Upper lobe of right lung (tissue), 1 donor: ENCODE measurements at regions not wholly inside any gene's neighbourhood (a gene's known extent, or its start where the extent isn't known, plus 50 kb on each side); places are given as distances from the start of the nearest gene placed in this dataset.

Source experiments
- ATAC-seq: fragments of 200-7000 bp; cut with Tn5 transposase; one replicate; pipeline ENCODE4 v1.9.1; 2020; ENCODE audit warnings: mild to moderate bottlenecking, moderate library complexity
- DNase-seq: peaks from one replicate; pipeline ENCODE4 v3.0.0-alpha.2; 2020
- H3K27ac ChIP-seq: fragments of 200-600 bp; one replicate; pipeline ENCODE4 v1.8.0; 2022
- H3K27me3 ChIP-seq: fragments of 200-600 bp; one replicate; pipeline ENCODE4 v1.8.0; 2022; ENCODE audit warnings: mild to moderate bottlenecking
- H3K36me3 ChIP-seq: fragments of 200-600 bp; one replicate; pipeline ENCODE4 v1.8.0; 2022
- H3K4me1 ChIP-seq: fragments of 200-600 bp; one replicate; pipeline ENCODE4 v1.8.0; 2022
- H3K4me3 ChIP-seq: fragments of 200-600 bp; one replicate; pipeline ENCODE4 v1.8.0; 2022; ENCODE audit warnings: mild to moderate bottlenecking
- H3K9me3 ChIP-seq: fragments of 200-600 bp; one replicate; pipeline ENCODE4 v1.8.0; 2022
- intact Hi-C: fragments of 100-400 bp; cut with DNase I; formaldehyde crosslinking; loops from one replicate; pipeline ENCODE4 v1.11.0; 2022
- TF ChIP-seq, protein P1 (sequence below): fragments of 200-600 bp; IDR thresholded peaks from one replicate; pipeline ENCODE4 v1.8.0; 2022; ENCODE audit warnings: antibody characterized with exemption
- donor health status: DM: no; HTN: yes; CAD: no; lungs with severe emphysema.

DNA sequence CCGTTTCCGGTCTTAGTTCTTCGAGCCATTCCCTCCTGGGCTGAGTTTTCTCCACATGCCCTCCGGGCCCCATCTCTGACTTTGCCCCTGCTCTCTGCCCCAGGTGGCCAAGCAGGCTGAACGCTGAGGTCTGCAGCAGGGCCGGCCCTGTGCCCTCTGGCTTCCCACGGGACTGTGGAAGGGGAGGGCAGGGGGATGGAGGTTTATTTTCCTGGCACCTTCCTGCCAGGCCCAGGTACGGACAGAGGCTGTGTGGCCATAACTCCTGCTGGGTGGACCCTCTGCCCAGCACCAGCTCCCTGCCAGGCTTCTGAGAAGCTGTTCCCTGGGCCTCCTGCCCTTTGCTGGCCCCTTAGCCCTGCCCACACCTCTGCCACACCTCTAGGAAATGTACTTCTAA lies 164.0 kb downstream of the TFCP2L1 start:
- no peaks in the 10 kb centered on the region for H3K27me3 ChIP-seq
- DNase-seq (no peak), ATAC-seq (no peak)
- no peaks in the 10 kb centered on the region for H3K4me1 ChIP-seq
- no peaks in the 10 kb centered on the region for H3K9me3 ChIP-seq
- no peaks in the 10 kb centered on the region for H3K36me3 ChIP-seq
- intact Hi-C loops: no loop called here
- no peak overlapping the region for H3K27ac ChIP-seq
- TF ChIP-seq, protein P1, sequence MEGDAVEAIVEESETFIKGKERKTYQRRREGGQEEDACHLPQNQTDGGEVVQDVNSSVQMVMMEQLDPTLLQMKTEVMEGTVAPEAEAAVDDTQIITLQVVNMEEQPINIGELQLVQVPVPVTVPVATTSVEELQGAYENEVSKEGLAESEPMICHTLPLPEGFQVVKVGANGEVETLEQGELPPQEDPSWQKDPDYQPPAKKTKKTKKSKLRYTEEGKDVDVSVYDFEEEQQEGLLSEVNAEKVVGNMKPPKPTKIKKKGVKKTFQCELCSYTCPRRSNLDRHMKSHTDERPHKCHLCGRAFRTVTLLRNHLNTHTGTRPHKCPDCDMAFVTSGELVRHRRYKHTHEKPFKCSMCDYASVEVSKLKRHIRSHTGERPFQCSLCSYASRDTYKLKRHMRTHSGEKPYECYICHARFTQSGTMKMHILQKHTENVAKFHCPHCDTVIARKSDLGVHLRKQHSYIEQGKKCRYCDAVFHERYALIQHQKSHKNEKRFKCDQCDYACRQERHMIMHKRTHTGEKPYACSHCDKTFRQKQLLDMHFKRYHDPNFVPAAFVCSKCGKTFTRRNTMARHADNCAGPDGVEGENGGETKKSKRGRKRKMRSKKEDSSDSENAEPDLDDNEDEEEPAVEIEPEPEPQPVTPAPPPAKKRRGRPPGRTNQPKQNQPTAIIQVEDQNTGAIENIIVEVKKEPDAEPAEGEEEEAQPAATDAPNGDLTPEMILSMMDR: no peak
- no peak overlapping the region for H3K4me3 ChIP-seq

DNA sequence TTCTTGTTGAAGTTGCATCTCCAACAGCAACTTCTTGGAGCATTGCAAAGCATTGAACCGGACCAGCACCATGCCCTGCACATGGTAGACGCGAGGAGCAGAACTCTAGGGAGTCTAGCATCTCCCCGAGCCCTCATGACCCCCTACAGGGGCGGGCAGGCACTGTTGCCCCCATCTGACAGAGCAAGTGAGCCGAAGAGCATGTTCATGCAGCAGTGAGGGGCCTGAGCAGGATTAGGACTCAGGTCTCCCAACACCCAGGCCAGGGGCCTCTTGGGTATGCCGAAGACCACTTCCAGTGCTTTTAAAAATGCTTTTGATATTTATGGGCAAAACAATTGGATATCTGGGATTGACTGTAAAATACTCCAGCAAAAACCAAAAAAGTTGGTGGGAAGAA lies 163.3 kb downstream of the TFCP2L1 start:
- Histone ChIP-seq H3K27me3 (no peaks in the 10 kb centered on the region), H3K27ac (no peak overlapping the region), H3K36me3 (no peaks in the 10 kb centered on the region), H3K4me3 (no peak overlapping the region), H3K4me1 (no peaks in the 10 kb centered on the region), H3K9me3 (no peaks in the 10 kb centered on the region)
- intact Hi-C loops: no loop called here
- no peak for DNase-seq
- TF ChIP-seq, protein P1: no peak
- no peak for ATAC-seq

DNA sequence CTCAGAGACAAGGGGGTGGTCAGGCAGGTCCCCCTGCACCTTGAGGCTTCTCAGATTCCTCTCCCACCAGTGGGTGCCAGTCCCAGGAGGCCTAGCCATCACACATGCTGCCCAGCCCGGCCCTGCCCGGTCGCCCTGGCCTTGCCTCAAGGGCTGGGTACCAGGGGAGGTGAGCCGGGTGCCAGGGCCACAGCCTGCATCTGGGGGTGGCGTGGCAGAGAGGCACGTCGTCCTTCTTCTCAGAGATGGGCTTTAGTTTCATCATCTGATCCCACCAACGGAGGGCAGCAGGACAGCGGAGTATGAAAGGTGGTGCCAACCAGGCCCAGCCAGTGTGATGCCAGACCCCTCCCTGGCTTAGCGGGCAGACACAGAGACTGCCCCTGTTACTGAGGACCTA lies 161.7 kb downstream of the TFCP2L1 start:
- H3K4me3 ChIP-seq: no peak overlapping the region
- no peaks in the 10 kb centered on the region for H3K36me3 ChIP-seq
- no peak for DNase-seq
- H3K27ac ChIP-seq: no peak overlapping the region
- intact Hi-C loops: no loop called here
- H3K4me1 ChIP-seq: no peaks in the 10 kb centered on the region
- TF ChIP-seq, protein P1: no peak
- H3K27me3 ChIP-seq: no peaks in the 10 kb centered on the region
- no peaks in the 10 kb centered on the region for H3K9me3 ChIP-seq
- ATAC-seq: no peak

DNA sequence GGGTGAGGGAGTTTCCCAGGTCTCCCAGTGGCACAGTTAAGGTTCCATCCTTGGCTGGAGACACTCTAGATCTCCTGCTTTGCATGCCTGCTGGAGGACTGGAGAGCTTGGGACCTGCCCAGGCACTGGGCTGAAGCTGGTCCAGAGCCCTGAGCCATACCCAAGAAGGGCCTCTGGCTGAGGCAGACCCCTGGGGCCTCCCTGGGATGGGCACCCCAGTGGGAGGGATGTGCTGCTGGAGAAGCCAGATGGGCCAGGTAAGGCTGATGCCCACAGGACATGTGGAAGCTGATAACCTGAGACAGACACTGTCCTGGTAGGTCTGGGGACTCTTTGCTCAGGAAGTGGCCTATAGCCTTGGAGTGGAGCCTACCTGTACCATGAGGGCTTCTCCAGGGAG lies 160.7 kb downstream of the TFCP2L1 start:
- H3K27me3 ChIP-seq: no peaks in the 10 kb centered on the region
- ATAC-seq (no peak), DNase-seq (no peak)
- intact Hi-C loops: no loop called here
- H3K4me3 ChIP-seq: no peak overlapping the region
- H3K4me1 ChIP-seq: no peaks in the 10 kb centered on the region
- H3K9me3 ChIP-seq: no peaks in the 10 kb centered on the region
- no peak overlapping the region for H3K27ac ChIP-seq
- TF ChIP-seq, protein P1: no peak
- no peaks in the 10 kb centered on the region for H3K36me3 ChIP-seq

DNA sequence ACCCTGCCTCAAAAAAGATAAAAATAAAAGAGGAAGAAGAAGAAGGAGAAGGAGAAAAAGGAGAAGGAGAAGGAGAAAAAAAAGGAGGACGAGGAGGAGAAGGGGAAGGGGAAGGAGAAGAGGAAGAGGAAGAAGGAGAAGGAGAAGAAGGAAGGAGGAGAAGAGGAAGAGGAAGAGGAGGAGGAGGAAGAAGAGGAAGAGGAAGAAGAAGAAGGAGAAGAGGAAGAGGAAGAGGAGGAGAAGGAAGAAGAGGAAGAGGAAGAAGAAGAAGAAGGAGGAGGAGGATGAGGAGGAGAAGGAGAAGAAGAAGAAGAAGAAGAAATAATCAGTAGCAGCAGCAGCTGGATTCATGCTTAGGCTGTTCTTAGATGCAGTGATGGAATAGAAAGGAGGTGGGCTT lies 159.7 kb downstream of the TFCP2L1 start:
- Histone ChIP-seq H3K9me3 (no peaks in the 10 kb centered on the region), H3K36me3 (no peaks in the 10 kb centered on the region), H3K27me3 (no peaks in the 10 kb centered on the region), H3K4me1 (no peaks in the 10 kb centered on the region), H3K27ac (no peak overlapping the region), H3K4me3 (no peak overlapping the region)
- TF ChIP-seq, protein P1: no peak
- DNase-seq (no peak), ATAC-seq (no peak)
- intact Hi-C loops: no loop called here
